Esophagus squamous epithelium (tissue), 5 donors: ENCODE measurements at regions not wholly inside any gene's neighbourhood (a gene's known extent, or its start where the extent isn't known, plus 50 kb on each side); places are given as distances from the start of the nearest gene placed in this dataset.

ENCODE experiments used
- DNase-seq: peaks from one replicate; lab custom pipeline; 2025; lab: John Stamatoyannopoulos, UW
- H3K27ac ChIP-seq, 4 donors: fragments of 200-600 bp; sonication (generic); one replicate each; pipeline ENCODE4 v1.5.1; 2016 to 2019; ENCODE audit warnings: mild to moderate bottlenecking in 1 of 4
- H3K27me3 ChIP-seq, 4 donors: fragments of 200-600 bp; sonication (generic); 1 replicate in 3 of 4; 2 replicates in 1 of 4; pipeline versions ENCODE4 v1.5.1 to v1.6.0; 2017 to 2021; ENCODE audit warnings: antibody characterized with exemption in 1 of 4
- H3K36me3 ChIP-seq, 3 donors: fragments of 200-600 bp; sonication (generic); one replicate each; pipeline ENCODE4 v1.5.1; 2016 to 2019
- H3K4me1 ChIP-seq, 3 donors: fragments of 200-600 bp; sonication (generic); one replicate each; pipeline ENCODE4 v1.5.1; 2017 to 2019
- H3K4me3 ChIP-seq, 4 donors: fragments of 200-600 bp; sonication (generic); 1 replicate in 3 of 4; 2 replicates in 1 of 4; pipeline ENCODE4 v1.5.1; 2016 to 2019; ENCODE audit warnings: mild to moderate bottlenecking in 2 of 4, moderate library complexity in 1 of 4
- H3K9me3 ChIP-seq, 3 donors: fragments of 200-600 bp; sonication (generic); one replicate each; pipeline ENCODE4 v1.5.1; 2016 to 2019
- CTCF ChIP-seq, 6 experiments: fragments of 450-650 bp in 4 of 6; fragments of 200-600 bp in 2 of 6; sonication (generic) in 2 of 6; IDR thresholded peaks; one replicate each; pipeline ENCODE4 v1.5.1; 2016 to 2019; ENCODE audit warnings: antibody characterized with exemption in 6 of 6, mild to moderate bottlenecking in 4 of 6, moderate library complexity in 4 of 6
- POLR2A ChIP-seq, 4 donors: fragments of 450-650 bp; IDR thresholded peaks; one replicate each; pipeline ENCODE4 v1.6.1; 2017; ENCODE audit warnings: antibody characterized with exemption in 4 of 4, mild to moderate bottlenecking in 4 of 4, moderate library complexity in 3 of 4
- WGBS, 2 donors: methylation state at CpG; one replicate each; pipeline ENCODE4 v1.1.5; 2018; 5-methylcytosine and 5-hydroxymethylcytosine counted together
- intact Hi-C: fragments of 100-400 bp; cut with DNase I; formaldehyde crosslinking; loops from one replicate; pipeline ENCODE4 v1.15.0; 2022
- donor health status: DM: yes; HTN: yes; CAD: no.

- Histone ChIP-seq H3K4me3 (no peak overlapping the region), H3K9me3 (no peaks in the 10 kb centered on the region), H3K36me3 (no peaks in the 10 kb centered on the region), H3K27ac (no peak overlapping the region), H3K4me1 (no peaks in the 10 kb centered on the region), H3K27me3 (no peaks in the 10 kb centered on the region)
- WGBS, 2 donors = 41 to 44% methylated on average over 1 of the region's 1 CpG
- intact Hi-C loops = no loop called here
- TF ChIP-seq POLR2A (IDR thresholded peaks at IDR 0.05) = no peak
- TF ChIP-seq CTCF (IDR thresholded peaks at IDR 0.05) = no peak
- no peak for DNase-seq
These were observed 622.4 kb downstream of the BCKDHB start for GRCh38 chr6:80728830-80729229.

GRCh38 chr6:80728101-80728750, 621.8 kb downstream of the BCKDHB start:
- H3K27ac ChIP-seq = no peak overlapping the region
- H3K36me3 ChIP-seq = no peaks in the 10 kb centered on the region
- no peak overlapping the region for H3K4me3 ChIP-seq
- H3K9me3 ChIP-seq = no peaks in the 10 kb centered on the region
- WGBS, 2 donors = 45 to 85% methylated on average over 1 of the region's 1 CpG
- DNase-seq = no peak
- no peaks in the 10 kb centered on the region for H3K27me3 ChIP-seq
- TF ChIP-seq CTCF (IDR thresholded peaks at IDR 0.05) (no peak), POLR2A (IDR thresholded peaks at IDR 0.05) (no peak)
- H3K4me1 ChIP-seq = no peaks in the 10 kb centered on the region
- intact Hi-C loops = no loop called here

GRCh38 chr6:80725156-80725930, 618.9 kb downstream of the BCKDHB start:
- intact Hi-C loops = no loop called here
- Histone ChIP-seq H3K27ac (no peak overlapping the region), H3K4me1 (no peaks in the 10 kb centered on the region), H3K27me3 (no peaks in the 10 kb centered on the region), H3K9me3 (no peaks in the 10 kb centered on the region), H3K36me3 (no peaks in the 10 kb centered on the region), H3K4me3 (no peak overlapping the region)
- WGBS, 2 donors = 25 to 42% methylated on average over 5 of the region's 5 CpGs
- no peak for TF ChIP-seq POLR2A (IDR thresholded peaks at IDR 0.05)
- TF ChIP-seq CTCF (IDR thresholded peaks at IDR 0.05) = no peak
- DNase-seq = no peak

GRCh38 chr6:80720824-80721223, 614.4 kb downstream of the BCKDHB start:
- no peaks in the 10 kb centered on the region for H3K36me3 ChIP-seq
- 78 to 86% methylated on average over 1 to 2 of the region's 3 CpGs for WGBS, 2 donors
- no peak overlapping the region for H3K4me3 ChIP-seq
- no peaks in the 10 kb centered on the region for H3K4me1 ChIP-seq
- no peaks in the 10 kb centered on the region for H3K27me3 ChIP-seq
- no peak overlapping the region for H3K27ac ChIP-seq
- intact Hi-C loops = no loop called here
- H3K9me3 ChIP-seq = no peaks in the 10 kb centered on the region
- no peak for TF ChIP-seq POLR2A (IDR thresholded peaks at IDR 0.05)
- no peak for TF ChIP-seq CTCF (IDR thresholded peaks at IDR 0.05)
- no peak for DNase-seq

GRCh38 chr6:80714513-80714912, 608.0 kb downstream of the BCKDHB start:
- no peaks in the 10 kb centered on the region for H3K9me3 ChIP-seq
- H3K27me3 ChIP-seq = no peaks in the 10 kb centered on the region
- no peak for DNase-seq
- 76 to 86% methylated on average over 6 of the region's 6 CpGs for WGBS, 2 donors
- intact Hi-C loops = no loop called here
- H3K4me3 ChIP-seq = no peak overlapping the region
- TF ChIP-seq POLR2A (IDR thresholded peaks at IDR 0.05) (no peak), CTCF (IDR thresholded peaks at IDR 0.05) (no peak)
- no peaks in the 10 kb centered on the region for H3K36me3 ChIP-seq
- H3K4me1 ChIP-seq = no peaks in the 10 kb centered on the region
- no peak overlapping the region for H3K27ac ChIP-seq
